ENCODE measurements at regions not wholly inside any gene's neighbourhood (a gene's known extent, or its start where the extent isn't known, plus 50 kb on each side); places are given as distances from the start of the nearest gene placed in this dataset.

DNA sequence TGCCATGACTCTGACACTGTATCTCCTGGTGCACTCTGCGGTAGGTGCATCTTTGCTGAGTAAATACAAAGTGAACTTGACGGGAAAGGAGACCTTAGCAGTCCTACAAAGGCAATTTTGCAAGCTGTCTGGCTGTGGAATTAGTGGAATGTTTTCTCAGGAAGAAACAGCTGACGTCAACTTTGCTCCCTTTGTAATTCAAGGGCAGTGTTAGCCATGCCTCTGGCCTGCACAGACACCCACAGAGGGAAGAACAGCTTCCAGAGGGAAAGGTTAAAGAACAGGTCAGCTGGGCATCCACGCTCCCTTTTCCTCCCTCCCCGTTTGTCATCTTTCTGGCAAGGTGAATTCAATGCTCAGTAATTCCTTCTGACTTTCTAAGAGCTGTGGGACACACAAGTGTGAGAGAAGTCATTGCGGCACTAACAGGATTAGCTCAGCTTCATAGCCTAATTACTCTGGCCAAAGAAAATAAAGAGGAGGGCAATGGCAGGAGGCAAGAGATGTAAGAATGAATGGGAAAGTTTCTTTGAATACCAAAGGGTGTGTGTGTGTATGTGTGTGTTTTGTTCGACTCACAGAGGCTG, 476.9 kb upstream of the GOT2 start:
- Histone ChIP-seq H3K9me3 (peaks cover 12% of the 10 kb centered on the region; the same call in 2 of the 3 replicates), H3K4me3 (peak overlapping the region; percentile 2; the same call in 1 of the 3 replicates), H3K4me2 (peak overlapping the region; percentile 69), H3K27ac (peak overlapping the region; percentile 83 to 89), H3K4me1 (peaks cover 43% of the 10 kb centered on the region)
- 2% methylated on average over 7 of the region's 7 CpGs for WGBS (ENCODE audit: missing lambda C conversion rate)
- DNase-seq (ENCODE audit: low read depth in 1 of 2, low spot score in 1 of 2) (peak; percentile 27 to 96), ATAC-seq (peak; percentile 94 to 97), FAIRE-seq (peak; percentile 94)
- ChIA-PET POLR2A (interaction anchor here (0.6 to 1.1 kb wide), 2 partner anchors 31 to 315 kb away, joined by 3 read pairs; no protein-coding TSS in a partner anchor), CTCF (interaction anchor here (1.7 to 1.9 kb wide), 2 partner anchors 30 to 201 kb away, joined by 4 to 5 read pairs; no protein-coding TSS in a partner anchor)
- TF ChIP-seq ZC3H11A (IDR thresholded peaks at IDR 0.05) (no peak), RARB (CRISPR knock-in tag; IDR thresholded peaks at IDR 0.05) (no peak), CHD2 (IDR thresholded peaks at IDR 0.05; ENCODE audit: low read length, partially characterized antibody) (no peak), HEYL (CRISPR knock-in tag; IDR thresholded peaks at IDR 0.05) (no peak), SREBF2 (IDR thresholded peaks at IDR 0.05) (no peak), RAD21 (conservative IDR thresholded peaks at IDR 0.05 in 1 of 2, IDR thresholded peaks at IDR 0.05 in 1 of 2) (peak; percentile 41 to 82), E2F6 (IDR thresholded peaks at IDR 0.05; ENCODE audit: borderline replicate concordance, low read depth) (no peak), MAZ (IDR thresholded peaks at IDR 0.05; ENCODE audit: borderline replicate concordance, low read depth, low read length) (no peak), POLR2AphosphoS2 (conservative IDR thresholded peaks at IDR 0.05; ENCODE audit: low read length) (no peak), JUNB (IDR thresholded peaks at IDR 0.05) (peak; percentile 91), ESRRA (IDR thresholded peaks at IDR 0.05; ENCODE audit: borderline replicate concordance, low read length) (peak; percentile 14; the same call in 1 of the 2 replicates), ZNF302 (CRISPR knock-in tag; IDR thresholded peaks at IDR 0.05) (no peak), HOXB5 (CRISPR knock-in tag; IDR thresholded peaks at IDR 0.05) (0 out of 2 replicates have a peak, but pooled peaks have one; percentile 56), EHF (CRISPR knock-in tag; IDR thresholded peaks at IDR 0.05) (no peak), HDAC2 (IDR thresholded peaks at IDR 0.05) (no peak), NPAS2 (CRISPR knock-in tag; IDR thresholded peaks at IDR 0.05; ENCODE audit: borderline replicate concordance) (no peak), FOSL2 (IDR thresholded peaks at IDR 0.05) (peak; percentile 43; the same call in 1 of the 2 replicates), FOSL2 (CRISPR knock-in tag; IDR thresholded peaks at IDR 0.05) (no peak), BHLHE40 (IDR thresholded peaks at IDR 0.05; ENCODE audit: low read depth, low read length) (no peak), MAFK (IDR thresholded peaks at IDR 0.05; ENCODE audit: partially characterized antibody) (peak; percentile 85), RFX5 (IDR thresholded peaks at IDR 0.05) (no peak), SMC3 (IDR thresholded peaks at IDR 0.05) (peak; percentile 66; the same call in 2 of the 3 replicates), JUN (IDR thresholded peaks at IDR 0.05) (peak; percentile 96 to 97; a peak in 4 of 5 replicates), TFCP2L1 (CRISPR knock-in tag; IDR thresholded peaks at IDR 0.05) (no peak), CEBPB (IDR thresholded peaks at IDR 0.05) (peak; percentile 82 to 94), TP53 (CRISPR knock-in tag; IDR thresholded peaks at IDR 0.05) (no peak), POLR2A (IDR thresholded peaks at IDR 0.05; ENCODE audit: low read length) (no peak), NFE2L2 (conservative IDR thresholded peaks at IDR 0.05; ENCODE audit: low read length) (no peak), FOSB (CRISPR knock-in tag; IDR thresholded peaks at IDR 0.05) (no peak), HOXA7 (CRISPR knock-in tag; IDR thresholded peaks at IDR 0.05) (no peak), BCL3 (IDR thresholded peaks at IDR 0.05) (peak; percentile 91; the same call in 1 of the 3 replicates)
- TF ChIP-seq, protein P1, sequence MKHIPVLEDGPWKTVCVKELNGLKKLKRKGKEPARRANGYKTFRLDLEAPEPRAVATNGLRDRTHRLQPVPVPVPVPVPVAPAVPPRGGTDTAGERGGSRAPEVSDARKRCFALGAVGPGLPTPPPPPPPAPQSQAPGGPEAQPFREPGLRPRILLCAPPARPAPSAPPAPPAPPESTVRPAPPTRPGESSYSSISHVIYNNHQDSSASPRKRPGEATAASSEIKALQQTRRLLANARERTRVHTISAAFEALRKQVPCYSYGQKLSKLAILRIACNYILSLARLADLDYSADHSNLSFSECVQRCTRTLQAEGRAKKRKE (CRISPR knock-in tag; IDR thresholded peaks at IDR 0.05; ENCODE audit: low read depth) = no peak
- TF ChIP-seq, protein P2, sequence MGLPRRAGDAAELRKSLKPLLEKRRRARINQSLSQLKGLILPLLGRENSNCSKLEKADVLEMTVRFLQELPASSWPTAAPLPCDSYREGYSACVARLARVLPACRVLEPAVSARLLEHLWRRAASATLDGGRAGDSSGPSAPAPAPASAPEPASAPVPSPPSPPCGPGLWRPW (IDR thresholded peaks at IDR 0.05) = peak; percentile 74; the same call in 1 of the 2 replicates
- TF ChIP-seq, protein P3, sequence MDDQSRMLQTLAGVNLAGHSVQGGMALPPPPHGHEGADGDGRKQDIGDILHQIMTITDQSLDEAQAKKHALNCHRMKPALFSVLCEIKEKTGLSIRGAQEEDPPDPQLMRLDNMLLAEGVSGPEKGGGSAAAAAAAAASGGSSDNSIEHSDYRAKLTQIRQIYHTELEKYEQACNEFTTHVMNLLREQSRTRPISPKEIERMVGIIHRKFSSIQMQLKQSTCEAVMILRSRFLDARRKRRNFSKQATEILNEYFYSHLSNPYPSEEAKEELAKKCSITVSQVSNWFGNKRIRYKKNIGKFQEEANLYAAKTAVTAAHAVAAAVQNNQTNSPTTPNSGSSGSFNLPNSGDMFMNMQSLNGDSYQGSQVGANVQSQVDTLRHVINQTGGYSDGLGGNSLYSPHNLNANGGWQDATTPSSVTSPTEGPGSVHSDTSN (IDR thresholded peaks at IDR 0.05) = peak; percentile 71; the same call in 1 of the 2 replicates
- TF ChIP-seq, protein P4, sequence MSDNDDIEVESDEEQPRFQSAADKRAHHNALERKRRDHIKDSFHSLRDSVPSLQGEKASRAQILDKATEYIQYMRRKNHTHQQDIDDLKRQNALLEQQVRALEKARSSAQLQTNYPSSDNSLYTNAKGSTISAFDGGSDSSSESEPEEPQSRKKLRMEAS (IDR thresholded peaks at IDR 0.05) = peak; percentile 79
- TF ChIP-seq, protein P5, sequence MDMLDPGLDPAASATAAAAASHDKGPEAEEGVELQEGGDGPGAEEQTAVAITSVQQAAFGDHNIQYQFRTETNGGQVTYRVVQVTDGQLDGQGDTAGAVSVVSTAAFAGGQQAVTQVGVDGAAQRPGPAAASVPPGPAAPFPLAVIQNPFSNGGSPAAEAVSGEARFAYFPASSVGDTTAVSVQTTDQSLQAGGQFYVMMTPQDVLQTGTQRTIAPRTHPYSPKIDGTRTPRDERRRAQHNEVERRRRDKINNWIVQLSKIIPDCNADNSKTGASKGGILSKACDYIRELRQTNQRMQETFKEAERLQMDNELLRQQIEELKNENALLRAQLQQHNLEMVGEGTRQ (IDR thresholded peaks at IDR 0.05) = no peak
- TF ChIP-seq, protein P6, sequence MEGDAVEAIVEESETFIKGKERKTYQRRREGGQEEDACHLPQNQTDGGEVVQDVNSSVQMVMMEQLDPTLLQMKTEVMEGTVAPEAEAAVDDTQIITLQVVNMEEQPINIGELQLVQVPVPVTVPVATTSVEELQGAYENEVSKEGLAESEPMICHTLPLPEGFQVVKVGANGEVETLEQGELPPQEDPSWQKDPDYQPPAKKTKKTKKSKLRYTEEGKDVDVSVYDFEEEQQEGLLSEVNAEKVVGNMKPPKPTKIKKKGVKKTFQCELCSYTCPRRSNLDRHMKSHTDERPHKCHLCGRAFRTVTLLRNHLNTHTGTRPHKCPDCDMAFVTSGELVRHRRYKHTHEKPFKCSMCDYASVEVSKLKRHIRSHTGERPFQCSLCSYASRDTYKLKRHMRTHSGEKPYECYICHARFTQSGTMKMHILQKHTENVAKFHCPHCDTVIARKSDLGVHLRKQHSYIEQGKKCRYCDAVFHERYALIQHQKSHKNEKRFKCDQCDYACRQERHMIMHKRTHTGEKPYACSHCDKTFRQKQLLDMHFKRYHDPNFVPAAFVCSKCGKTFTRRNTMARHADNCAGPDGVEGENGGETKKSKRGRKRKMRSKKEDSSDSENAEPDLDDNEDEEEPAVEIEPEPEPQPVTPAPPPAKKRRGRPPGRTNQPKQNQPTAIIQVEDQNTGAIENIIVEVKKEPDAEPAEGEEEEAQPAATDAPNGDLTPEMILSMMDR (IDR thresholded peaks at IDR 0.05) = no peak
